H1 (cell line): ENCODE measurements at regions not wholly inside any gene's neighbourhood (a gene's known extent, or its start where the extent isn't known, plus 50 kb on each side); places are given as distances from the start of the nearest gene placed in this dataset.
A peak's percentile ranks its signal among the peaks of the same experiment; 100 is the strongest.

Experiments used
- CTCF ChIA-PET: fragments of 300-600 bp; sonication (Branson Sonifier 250); formaldehyde crosslinking; loops from one replicate; lab custom pipeline; 2021; ENCODE audit not compliant: partially characterized antibody; lab: Charles Lee
- POLR2A ChIA-PET: fragments of 300-600 bp; sonication (Branson Sonifier 250); formaldehyde crosslinking; loops from one replicate; lab custom pipeline; 2021; ENCODE audit warnings: inconsistent platforms; ENCODE audit not compliant: partially characterized antibody; lab: Charles Lee
- DNase-seq, 2 experiments: peaks; one replicate each; pipeline versions ENCODE4 v3.0.0 to v3.0.0-alpha.2; 2010 to 2022; ENCODE audit warnings: low spot score in 2 of 2, low read depth in 1 of 2, mixed read lengths in 1 of 2
- FAIRE-seq: peaks from 2 replicates; lab custom pipeline; 2011; peaks lifted over from hg19 to GRCh38; lab: Jason Lieb, UNC
- H2AFZ ChIP-seq: 2 replicates; pipeline ENCODE4 v1.8.1; 2012; ENCODE audit warnings: low read length, inconsistent platforms
- H2AK5ac ChIP-seq: 2 replicates; pipeline ENCODE4 v1.6.1; 2013; ENCODE audit warnings: low read depth, low read length
- H2BK120ac ChIP-seq: replicated peaks from 2 replicates; pipeline ENCODE3; 2013; ENCODE audit warnings: low read depth, low read length, inconsistent platforms
- H2BK12ac ChIP-seq: 2 replicates; pipeline ENCODE4 v1.6.1; 2013; ENCODE audit warnings: low read depth, low read length
- H2BK15ac ChIP-seq: 2 replicates; pipeline ENCODE4 v1.6.1; 2013; ENCODE audit warnings: low read length
- H2BK20ac ChIP-seq: 2 replicates; pipeline ENCODE4 v1.6.1; 2013; ENCODE audit warnings: low read length
- H2BK5ac ChIP-seq: 2 replicates; pipeline ENCODE4 v1.6.1; 2013; ENCODE audit warnings: low read depth, low read length
- H3K14ac ChIP-seq: 2 replicates; pipeline ENCODE4 v1.6.1; 2013; ENCODE audit warnings: inconsistent platforms; ENCODE audit not compliant: insufficient read length
- H3K18ac ChIP-seq: 2 replicates; pipeline ENCODE4 v1.6.1; 2013; ENCODE audit warnings: low read length; ENCODE audit errors: extremely low read depth
- H3K23ac ChIP-seq: 2 replicates; pipeline ENCODE4 v1.6.1; 2013; ENCODE audit warnings: inconsistent platforms; ENCODE audit not compliant: insufficient read length
- H3K23me2 ChIP-seq: 2 replicates; pipeline ENCODE4 v1.6.1; 2013; ENCODE audit warnings: low read depth, low read length
- H3K27ac ChIP-seq: 2 replicates; pipeline ENCODE4 v1.6.1; 2011; ENCODE audit warnings: low read depth, low read length, inconsistent platforms
- H3K27me3 ChIP-seq, 4 experiments: replicated peaks in 1 of 4; 1 replicate in 1 of 4; 2 replicates in 3 of 4; pipeline versions ENCODE4 v1.6.1 to v1.8.1; 2011 to 2013; ENCODE audit warnings: low read length in 3 of 4, mild to moderate bottlenecking in 3 of 4, inconsistent platforms in 2 of 4, mixed read lengths in 2 of 4, moderate library complexity in 1 of 4; ENCODE audit not compliant: control insufficient read depth in 3 of 4, insufficient read depth in 3 of 4; ENCODE audit errors: extremely low read depth in 1 of 4
- H3K36me3 ChIP-seq, 4 experiments: 2 replicates each; pipeline versions ENCODE4 v1.6.1 to v1.8.1; 2011 to 2013; ENCODE audit warnings: mild to moderate bottlenecking in 4 of 4, low read length in 3 of 4, moderate library complexity in 2 of 4, control low read depth in 1 of 4, inconsistent platforms in 1 of 4; ENCODE audit not compliant: insufficient read depth in 4 of 4, control insufficient read depth in 2 of 4
- H3K4ac ChIP-seq: replicated peaks from 2 replicates; pipeline ENCODE3; 2013; ENCODE audit warnings: low read length, low read depth, mixed read lengths, inconsistent platforms; ENCODE audit not compliant: insufficient read length
- H3K4me1 ChIP-seq, 4 experiments: replicated peaks in 1 of 4; 1 replicate in 1 of 4; 2 replicates in 3 of 4; pipeline versions ENCODE4 v1.6.1 to v1.8.1; 2011 to 2013; ENCODE audit warnings: low read length in 3 of 4, inconsistent platforms in 2 of 4, mixed read lengths in 1 of 4; ENCODE audit not compliant: insufficient read depth in 4 of 4, control insufficient read depth in 3 of 4
- H3K4me2 ChIP-seq, 2 experiments: 2 replicates each; pipeline versions ENCODE4 v1.6.1 to v1.8.1; 2011 to 2013; ENCODE audit warnings: low read depth in 2 of 2, low read length in 2 of 2, control low read depth in 1 of 2, inconsistent platforms in 1 of 2, mild to moderate bottlenecking in 1 of 2; ENCODE audit not compliant: insufficient read depth in 1 of 2
- H3K4me3 ChIP-seq, 4 experiments: fragments of 200-600, 300-600 bp in 1 of 4; sonication (generic), shearing (Covaris generic), sonication (Bioruptor Twin) in 1 of 4; 2 replicates each; pipeline versions ENCODE4 v1.5.1 to v1.8.1; 2011 to 2016; ENCODE audit warnings: low read length in 4 of 4, low read depth in 3 of 4, control low read depth in 2 of 4, inconsistent platforms in 2 of 4, mild to moderate bottlenecking in 2 of 4, mixed read lengths in 1 of 4, moderate library complexity in 1 of 4; ENCODE audit not compliant: insufficient read depth in 2 of 4; ENCODE audit errors: extremely low read depth in 1 of 4
- H3K56ac ChIP-seq: replicated peaks from 2 replicates; pipeline ENCODE3; 2013; ENCODE audit warnings: low read depth, mild to moderate bottlenecking, mixed read lengths, low read length, inconsistent platforms; ENCODE audit not compliant: insufficient read length
- H3K79me1 ChIP-seq: 2 replicates; pipeline ENCODE4 v1.6.1; 2013; ENCODE audit warnings: low read depth, low read length, control low read depth
- H3K79me2 ChIP-seq, 2 experiments: 2 replicates each; pipeline versions ENCODE4 v1.6.1 to v1.8.1; 2012 to 2013; ENCODE audit warnings: low read length in 2 of 2, mild to moderate bottlenecking in 2 of 2, inconsistent platforms in 1 of 2; ENCODE audit not compliant: insufficient read depth in 2 of 2, control insufficient read depth in 1 of 2
- H3K9ac ChIP-seq, 4 experiments: replicated peaks in 1 of 4; 1 replicate in 1 of 4; 2 replicates in 3 of 4; pipeline versions ENCODE4 v1.6.1 to v1.8.1; 2011 to 2013; ENCODE audit warnings: low read depth in 3 of 4, low read length in 3 of 4, control low read depth in 2 of 4, mild to moderate bottlenecking in 2 of 4, moderate library complexity in 2 of 4, inconsistent platforms in 1 of 4; ENCODE audit errors: extremely low read depth in 1 of 4
- H3K9me3 ChIP-seq, 2 experiments: 2 replicates each; pipeline versions ENCODE4 v1.6.1 to v1.8.1; 2012 to 2013; ENCODE audit warnings: mild to moderate bottlenecking in 2 of 2, moderate library complexity in 2 of 2, control low read depth in 1 of 2, inconsistent platforms in 1 of 2, low read depth in 1 of 2, low read length in 1 of 2, mixed read lengths in 1 of 2; ENCODE audit not compliant: insufficient read depth in 2 of 2
- H4K20me1 ChIP-seq, 2 experiments: replicated peaks in 1 of 2; 2 replicates each; pipeline versions ENCODE3 to v1.8.1; 2011 to 2013; ENCODE audit warnings: inconsistent platforms in 2 of 2, low read length in 2 of 2, mild to moderate bottlenecking in 1 of 2; ENCODE audit not compliant: insufficient read depth in 2 of 2, control insufficient read depth in 1 of 2
- H4K5ac ChIP-seq: 2 replicates; pipeline ENCODE4 v1.6.1; 2013; ENCODE audit warnings: low read length, low read depth, mixed read lengths, inconsistent platforms; ENCODE audit not compliant: insufficient read length
- H4K8ac ChIP-seq: 2 replicates; pipeline ENCODE4 v1.8.0; 2013; ENCODE audit warnings: mild to moderate bottlenecking, moderate library complexity, low read length, inconsistent platforms; ENCODE audit not compliant: insufficient read depth; ENCODE audit errors: extremely low read depth
- H4K91ac ChIP-seq: replicated peaks from 2 replicates; pipeline ENCODE3; 2013; ENCODE audit warnings: low read length, mixed read lengths, inconsistent platforms; ENCODE audit not compliant: insufficient read length
- ATF3 ChIP-seq: IDR thresholded peaks from 2 replicates; pipeline ENCODE4 v1.6.1; 2011; ENCODE audit warnings: low read depth, mild to moderate bottlenecking, low read length; ENCODE audit not compliant: insufficient read depth
- CHD2 ChIP-seq: IDR thresholded peaks from 2 replicates; pipeline ENCODE4 v1.6.1; 2012; ENCODE audit warnings: low read length, improper control_type of control experiment
- CREB1 ChIP-seq: IDR thresholded peaks from 2 replicates; pipeline ENCODE4 v1.6.1; 2012; ENCODE audit warnings: inconsistent platforms
- GABPA ChIP-seq: IDR thresholded peaks from 2 replicates; pipeline ENCODE4 v1.6.1; 2011; ENCODE audit warnings: mild to moderate bottlenecking, low read length, moderate library complexity, borderline replicate concordance; ENCODE audit not compliant: insufficient read depth
- JUN ChIP-seq: IDR thresholded peaks from 2 replicates; pipeline ENCODE4 v1.6.1; 2011; ENCODE audit warnings: low read depth, mild to moderate bottlenecking, improper control_type of control experiment, low read length
- NANOG ChIP-seq: IDR thresholded peaks from 2 replicates; pipeline ENCODE4 v1.6.1; 2011; ENCODE audit warnings: low read length, low read depth, mild to moderate bottlenecking, inconsistent platforms; ENCODE audit not compliant: insufficient read depth, poor library complexity, severe bottlenecking
- PHF8 ChIP-seq: fragments of 200-600 bp; sonication (generic); conservative IDR thresholded peaks from 2 replicates; pipeline ENCODE4 v1.7.1; 2012; ENCODE audit warnings: low read depth, mild to moderate bottlenecking, inconsistent platforms, low read length, moderate library complexity
- POLR2AphosphoS5 ChIP-seq: IDR thresholded peaks from 2 replicates; pipeline ENCODE4 v1.6.1; 2011; ENCODE audit warnings: low read depth, low read length
- RNF2 ChIP-seq: fragments of 200-900, 300-1000 bp; sonication (generic); IDR thresholded peaks from 2 replicates; pipeline ENCODE4 v1.7.1; 2016; ENCODE audit warnings: borderline replicate concordance, low read depth, mild to moderate bottlenecking, antibody characterized with exemption, low read length; ENCODE audit not compliant: poor library complexity, severe bottlenecking; ENCODE audit errors: missing control alignments
- SP1 ChIP-seq: IDR thresholded peaks from 2 replicates; pipeline ENCODE4 v1.6.1; 2011; ENCODE audit warnings: low read depth, low read length
- SP2 ChIP-seq: IDR thresholded peaks from 2 replicates; pipeline ENCODE4 v1.6.1; 2012; ENCODE audit warnings: mild to moderate bottlenecking, low read length, inconsistent platforms
- TAF7 ChIP-seq: optimal IDR thresholded peaks from 2 replicates; pipeline ENCODE3; 2011; ENCODE audit warnings: low read depth, mild to moderate bottlenecking, inconsistent platforms, low read length, moderate library complexity, borderline replicate concordance
- YY1 ChIP-seq: IDR thresholded peaks from 2 replicates; pipeline ENCODE4 v1.6.1; 2011; ENCODE audit warnings: low read depth, mild to moderate bottlenecking, low read length
- ZNF274 ChIP-seq: IDR thresholded peaks from 2 replicates; pipeline ENCODE4 v1.7.0; 2012; ENCODE audit warnings: low read length, borderline replicate concordance; ENCODE audit errors: extremely low read depth
- WGBS, 2 experiments: shearing (Covaris generic) in 1 of 2; methylation state at CpG; one replicate each; pipeline versions ENCODE4 v1.1.6 to v1.1.7; 2013 to 2015; ENCODE audit warnings: low lambda C conversion rate in 2 of 2, mixed read lengths in 2 of 2, inconsistent platforms in 1 of 2, low coverage in 1 of 2, missing lambda C conversion rate in 1 of 2; ENCODE audit not compliant: insufficient replicate concordance in 2 of 2, insufficient coverage in 1 of 2, insufficient read length in 1 of 2; ENCODE audit errors: extremely low coverage in 1 of 2, missing lambda C conversion rate in 1 of 2; 5-methylcytosine and 5-hydroxymethylcytosine counted together

- DNase-seq (no peak), FAIRE-seq (no peak)
- Histone ChIP-seq H3K9me3 (0 out of 4 replicates have a peak, but pooled peaks cover 0 to 2% of the 10 kb centered on the region in 2 experiments), H3K23me2 (no peaks in the 10 kb centered on the region), H3K18ac (no peak overlapping the region), H2BK15ac (no peak overlapping the region), H2BK12ac (no peak overlapping the region), H3K4me1 (no peaks in the 10 kb centered on the region), H4K91ac (no peak overlapping the region), H2AFZ (peak overlapping the region; percentile 70; the same call in 1 of the 2 replicates), H3K9ac (no peak overlapping the region), H3K79me2 (no peaks in the 10 kb centered on the region), H2BK20ac (no peak overlapping the region), H4K8ac (no peak overlapping the region), H4K20me1 (no peaks in the 10 kb centered on the region), H2BK5ac (no peak overlapping the region), H3K56ac (no peak overlapping the region), H2BK120ac (no peak overlapping the region), H3K4ac (no peak overlapping the region), H3K14ac (no peak overlapping the region), H3K27ac (no peak overlapping the region), H3K4me2 (no peak overlapping the region), H3K36me3 (no peaks in the 10 kb centered on the region), H3K79me1 (no peaks in the 10 kb centered on the region), H3K23ac (no peak overlapping the region), H3K27me3 (no peaks in the 10 kb centered on the region), H2AK5ac (no peak overlapping the region), H4K5ac (no peak overlapping the region), H3K4me3 (no peak overlapping the region)
- ChIA-PET CTCF (no interaction called here), POLR2A (no interaction called here)
- 89% methylated on average over 2 of the region's 2 CpGs; no CpG with 5 or more reads in 1 of the 2 experiments for WGBS, 2 experiments
- no peak for TF ChIP-seq TAF7
- TF ChIP-seq YY1: no peak
- no peak for TF ChIP-seq JUN
- TF ChIP-seq POLR2AphosphoS5: no peak
- no peak for TF ChIP-seq ZNF274
- TF ChIP-seq ATF3: no peak
- TF ChIP-seq RNF2: no peak
- TF ChIP-seq NANOG: no peak
- TF ChIP-seq CREB1: no peak
- TF ChIP-seq GABPA: no peak
- TF ChIP-seq SP2: no peak
- no peak for TF ChIP-seq SP1
- TF ChIP-seq PHF8: no peak
- TF ChIP-seq CHD2: no peak
Observed at GRCh38 chr3:172577987-172578570, 54.8 kb upstream of the TNFSF10 start.
